Stimulated activated CD4-positive, alpha-beta T cell treated with anti-CD3 and anti-CD28 coated beads, Interleukin-4, amount 100 ng/mL, for 1 hour (primary cell): ENCODE measurements at regions not wholly inside any gene's neighbourhood (a gene's known extent, or its start where the extent isn't known, plus 50 kb on each side); places are given as distances from the start of the nearest gene placed in this dataset.
"Not testable (repeated sequence)": the region's sequence is repeated elsewhere in the genome, so short reads cannot be mapped to it uniquely, and the experiment has no call there.

Experiments
- DNase-seq: peaks from one replicate; pipeline ENCODE4 v3.0.0-alpha.2; 2020

- DNase-seq = no peak
Observed at GRCh38 chr12:97005174-97005573, 98.1 kb downstream of the NEDD1 start.

DNA sequence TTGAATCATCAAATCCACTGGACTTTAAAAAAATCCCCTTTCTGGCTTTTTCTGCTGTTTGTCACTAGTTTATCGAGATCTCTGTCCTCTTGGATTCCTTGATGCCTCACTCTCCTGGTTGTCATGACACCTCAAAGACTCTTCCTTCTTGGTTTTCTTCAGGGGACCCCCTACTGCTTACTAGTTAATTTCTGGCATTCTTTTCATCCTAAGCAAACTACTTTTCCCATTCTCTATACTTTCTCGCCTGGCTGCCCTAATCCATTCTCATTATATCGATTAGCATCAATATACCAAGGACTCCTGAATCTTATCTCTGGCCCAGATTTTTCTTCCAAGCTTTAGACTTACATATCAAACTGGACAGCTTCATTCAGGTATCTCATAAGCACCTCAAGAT is 98.6 kb downstream of the NEDD1 start:
- DNase-seq = no peak

GRCh38 chr12:97006585-97006984 is 99.5 kb downstream of the NEDD1 start:
- DNase-seq = no peak

DNA sequence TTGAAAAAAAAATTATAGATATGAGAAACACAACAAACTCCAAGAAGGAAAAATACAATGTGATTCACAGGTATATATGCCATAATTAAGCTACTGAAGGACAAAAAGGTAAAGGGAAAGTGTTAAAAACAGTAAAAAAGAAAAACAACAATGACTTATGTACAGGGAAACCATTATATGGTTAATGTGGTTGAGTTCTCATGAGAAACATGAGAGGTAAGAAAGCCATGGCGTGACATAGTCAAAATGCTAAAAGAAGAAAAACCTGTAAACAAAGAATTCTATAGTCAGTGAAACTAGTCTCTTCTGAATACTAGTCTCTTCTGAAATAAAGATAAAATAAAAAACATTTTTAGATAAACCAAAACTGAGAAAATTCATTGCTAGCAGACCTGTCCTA is 109.1 kb downstream of the NEDD1 start:
- DNase-seq = no peak

DNA sequence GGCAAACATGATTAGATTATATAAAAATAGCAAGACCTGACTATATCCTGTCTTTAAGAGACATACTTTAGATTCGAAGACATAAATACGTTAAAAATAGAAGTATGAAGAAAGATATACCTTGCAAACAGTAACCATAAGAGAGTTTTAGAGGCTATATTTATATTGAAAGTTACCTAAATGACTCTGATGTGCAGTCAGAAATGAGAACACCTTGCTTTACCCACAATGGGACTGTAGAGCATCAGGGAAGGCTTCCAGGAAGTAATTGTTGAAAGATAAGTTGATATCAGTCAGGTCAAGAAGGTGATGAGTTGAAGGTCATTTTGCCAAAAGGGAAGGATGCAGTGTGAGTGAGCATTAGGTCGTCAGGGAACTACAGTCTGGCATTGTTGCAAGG is 110.2 kb downstream of the NEDD1 start:
- no peak for DNase-seq

DNA sequence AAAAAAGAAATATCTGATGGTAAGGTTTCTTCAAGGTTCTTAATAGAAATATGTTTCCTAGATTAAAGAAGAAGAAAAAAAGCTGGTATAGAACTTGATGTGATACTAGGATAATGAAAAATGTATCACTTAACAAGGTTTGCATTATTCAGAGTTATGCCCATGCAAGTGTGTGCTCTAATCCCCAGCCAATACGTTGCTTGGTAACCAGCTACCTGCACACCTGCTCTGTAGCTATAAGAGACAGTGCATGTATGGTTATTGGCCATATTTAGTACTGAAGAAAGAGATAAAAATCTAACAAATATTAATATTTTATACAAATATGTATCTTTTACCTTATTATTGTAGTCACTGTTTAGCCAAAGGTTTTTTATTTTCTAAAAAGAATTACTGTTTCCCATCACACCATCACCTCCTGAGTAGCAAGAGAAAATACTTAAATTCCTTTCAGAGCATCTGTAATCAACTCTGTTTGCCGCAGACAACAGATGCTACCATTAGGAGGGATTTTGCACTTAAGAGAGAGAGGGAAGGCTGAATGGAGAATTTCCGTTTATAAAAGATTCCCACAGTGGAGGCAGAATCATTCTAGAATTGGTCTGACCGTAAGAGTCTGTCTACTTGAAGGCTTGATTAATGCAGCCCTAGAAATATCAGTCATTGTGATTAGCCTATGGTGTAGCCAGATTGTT is 115.6 kb downstream of the NEDD1 start:
- DNase-seq = no peak

DNA sequence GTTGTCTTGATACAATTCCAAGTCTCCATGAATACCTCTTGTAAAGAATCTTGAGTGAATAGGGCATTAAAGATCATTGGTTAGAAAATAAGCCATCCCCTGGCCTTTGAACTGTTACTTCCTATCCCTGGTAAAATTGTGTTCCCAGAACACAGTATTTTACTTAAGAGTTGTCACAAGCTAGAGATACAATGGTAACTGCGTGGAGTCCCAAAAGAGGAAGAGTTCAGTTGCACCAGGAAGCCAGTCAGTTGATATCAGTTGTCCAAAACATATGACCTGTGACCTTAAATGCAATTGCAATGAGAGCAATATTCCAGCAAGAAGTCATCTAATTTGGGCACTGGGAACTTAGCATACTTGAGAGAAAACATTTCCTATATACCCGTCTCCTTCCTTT is 117.3 kb downstream of the NEDD1 start:
- DNase-seq = no peak

GRCh38 chr12:97026901-97027300 is 119.8 kb downstream of the NEDD1 start:
- DNase-seq = no peak

DNA sequence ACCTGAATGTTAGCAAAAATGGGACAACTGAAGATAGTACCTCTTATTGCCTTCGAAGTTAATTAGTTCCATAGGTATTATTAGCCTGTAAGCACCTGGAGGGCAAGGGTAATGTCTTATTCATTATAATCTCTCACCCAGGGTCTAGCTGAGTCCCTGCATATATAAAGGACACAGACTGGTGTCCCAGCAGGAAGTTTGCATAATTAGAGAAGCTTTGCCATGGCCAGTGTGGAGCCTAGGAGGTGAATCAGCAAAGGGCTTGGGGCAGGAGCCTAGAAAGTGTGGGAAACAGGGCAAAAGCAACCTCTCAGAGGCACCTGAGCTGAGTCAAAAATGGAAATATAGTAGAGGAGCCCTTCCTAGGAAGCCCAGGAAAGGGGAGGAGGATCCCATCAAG is 120.4 kb downstream of the NEDD1 start:
- DNase-seq = no peak

DNA sequence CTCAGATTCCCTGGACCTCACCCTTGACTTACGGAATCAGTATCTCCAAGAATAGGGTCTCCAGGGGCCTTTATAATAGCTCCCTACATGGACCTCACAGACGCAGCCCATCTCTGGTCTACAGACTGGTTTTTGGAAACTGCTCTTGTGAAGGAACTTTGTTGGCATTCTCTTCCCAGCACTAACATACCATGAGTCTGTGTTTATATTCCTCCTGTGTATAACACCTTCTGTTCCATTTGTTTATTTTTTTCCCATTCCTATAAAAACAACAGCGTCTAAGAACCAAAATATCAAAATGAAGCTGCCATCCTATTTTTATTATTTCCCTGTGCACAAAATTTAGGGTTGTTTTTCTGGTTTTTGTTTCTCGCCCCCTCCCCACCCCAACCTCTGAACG is 131.1 kb downstream of the NEDD1 start:
- no peak for DNase-seq

DNA sequence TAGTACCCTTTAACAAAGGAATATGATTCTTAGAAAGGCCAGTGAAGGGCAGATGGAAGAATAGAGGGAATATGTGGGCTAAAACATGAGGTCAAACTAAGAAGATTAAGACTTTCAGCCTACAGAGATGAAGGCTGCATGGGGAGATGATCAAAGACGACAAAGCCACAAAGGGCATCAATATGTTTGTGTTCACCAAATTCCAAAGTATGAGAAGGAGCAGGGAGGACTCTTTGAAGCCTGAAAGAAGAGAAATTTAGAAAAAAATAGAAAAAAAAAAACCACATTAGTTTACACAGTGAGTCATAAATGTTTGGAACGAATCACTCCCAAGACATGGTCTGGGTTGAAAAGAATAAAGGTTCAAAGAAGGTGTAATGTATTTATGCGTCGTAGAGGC is 131.8 kb downstream of the NEDD1 start:
- DNase-seq = no peak

DNA sequence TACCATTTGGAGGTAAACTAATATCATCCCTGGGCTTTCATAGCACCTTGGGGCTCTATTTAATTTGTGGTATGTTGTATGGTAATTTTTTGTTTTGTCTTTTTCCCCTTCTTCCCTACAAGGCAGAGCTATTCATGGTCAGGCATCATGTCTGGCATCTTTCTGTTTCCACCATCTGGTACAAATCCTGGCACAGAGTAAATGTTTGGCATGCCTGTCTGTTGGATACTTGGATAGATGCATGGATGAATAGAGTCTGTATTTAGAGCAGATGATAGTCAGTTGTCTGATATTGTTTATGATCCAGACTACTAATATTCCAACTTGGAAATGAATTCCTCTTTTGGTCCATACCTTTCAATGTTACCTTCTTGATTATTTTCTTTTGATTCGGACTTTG is 139.8 kb downstream of the NEDD1 start:
- no peak for DNase-seq

- no peak for DNase-seq
Observed at GRCh38 chr12:97047361-97047760, 140.3 kb downstream of the NEDD1 start.

DNA sequence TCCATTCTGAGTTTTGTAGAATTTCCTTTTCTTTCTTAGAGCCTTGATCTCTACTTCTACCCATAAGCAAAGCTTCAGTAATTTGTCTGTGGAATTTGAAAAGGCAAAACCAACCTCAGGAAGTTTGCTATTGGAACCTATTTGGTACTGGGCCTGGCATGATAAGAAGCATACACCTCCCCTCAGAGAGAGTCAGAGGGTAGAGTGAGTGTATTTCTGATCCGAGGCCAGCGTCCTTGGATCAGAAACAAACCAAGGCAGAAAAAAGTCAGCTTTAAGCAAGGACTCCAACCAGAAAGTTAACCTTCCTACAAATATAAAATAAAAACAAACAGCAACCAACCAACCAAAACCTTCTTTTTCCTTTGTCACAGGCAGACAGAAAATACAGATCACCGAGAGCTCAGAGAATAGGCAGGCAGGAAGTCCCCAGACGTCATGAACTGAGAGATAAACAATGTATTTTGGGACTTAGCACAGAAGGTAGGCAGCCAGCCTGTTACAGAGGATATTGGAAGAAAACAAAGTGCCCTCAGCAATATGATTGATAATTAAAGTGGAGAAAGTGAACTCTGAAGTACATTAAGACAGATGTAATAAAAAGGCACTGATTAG is 141.5 kb downstream of the NEDD1 start:
- DNase-seq = no peak

DNA sequence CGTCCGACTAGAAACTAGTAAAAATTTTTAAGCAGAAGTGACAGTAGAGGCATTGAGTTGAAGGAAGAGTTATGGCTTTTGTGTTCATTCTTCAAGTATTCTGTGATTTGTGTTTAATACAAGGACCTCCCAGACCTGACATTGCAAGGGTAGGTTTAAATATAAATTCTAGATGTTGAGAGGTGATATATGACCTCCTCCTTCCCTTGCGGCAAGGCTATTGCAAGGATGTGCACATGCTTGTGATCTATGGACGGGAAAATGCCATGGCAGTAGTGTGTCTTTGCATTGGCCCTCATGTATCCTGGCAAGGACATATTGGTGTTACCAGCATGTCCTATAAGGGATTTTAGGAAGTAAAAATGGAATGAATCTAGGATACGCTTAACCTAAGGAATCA is 143.5 kb downstream of the NEDD1 start:
- DNase-seq = no peak

- no peak for DNase-seq
Observed at GRCh38 chr12:97051341-97051740, 144.3 kb downstream of the NEDD1 start.

DNA sequence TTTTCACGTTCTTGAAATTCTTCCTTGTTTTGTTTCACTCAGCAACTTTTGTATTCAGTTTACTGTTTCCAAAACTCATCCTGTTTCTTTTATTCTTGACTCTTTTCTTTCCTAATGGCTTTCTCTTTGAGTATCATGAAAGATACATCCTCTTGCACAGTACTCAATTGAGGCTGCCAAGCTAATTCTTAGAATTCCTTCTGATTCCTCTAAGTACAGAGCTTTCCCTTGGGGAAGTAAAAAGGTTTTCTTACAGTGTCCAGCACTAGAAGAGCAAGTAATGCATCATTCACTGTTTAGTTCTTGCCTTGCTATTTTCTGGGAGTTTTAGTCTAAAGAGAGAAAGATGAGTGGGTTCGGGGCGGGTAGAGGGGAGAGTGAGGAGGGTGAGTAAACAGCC is 154.1 kb downstream of the NEDD1 start:
- no peak for DNase-seq

GRCh38 chr12:97063292-97063935 is 156.4 kb downstream of the NEDD1 start:
- no peak for DNase-seq

DNA sequence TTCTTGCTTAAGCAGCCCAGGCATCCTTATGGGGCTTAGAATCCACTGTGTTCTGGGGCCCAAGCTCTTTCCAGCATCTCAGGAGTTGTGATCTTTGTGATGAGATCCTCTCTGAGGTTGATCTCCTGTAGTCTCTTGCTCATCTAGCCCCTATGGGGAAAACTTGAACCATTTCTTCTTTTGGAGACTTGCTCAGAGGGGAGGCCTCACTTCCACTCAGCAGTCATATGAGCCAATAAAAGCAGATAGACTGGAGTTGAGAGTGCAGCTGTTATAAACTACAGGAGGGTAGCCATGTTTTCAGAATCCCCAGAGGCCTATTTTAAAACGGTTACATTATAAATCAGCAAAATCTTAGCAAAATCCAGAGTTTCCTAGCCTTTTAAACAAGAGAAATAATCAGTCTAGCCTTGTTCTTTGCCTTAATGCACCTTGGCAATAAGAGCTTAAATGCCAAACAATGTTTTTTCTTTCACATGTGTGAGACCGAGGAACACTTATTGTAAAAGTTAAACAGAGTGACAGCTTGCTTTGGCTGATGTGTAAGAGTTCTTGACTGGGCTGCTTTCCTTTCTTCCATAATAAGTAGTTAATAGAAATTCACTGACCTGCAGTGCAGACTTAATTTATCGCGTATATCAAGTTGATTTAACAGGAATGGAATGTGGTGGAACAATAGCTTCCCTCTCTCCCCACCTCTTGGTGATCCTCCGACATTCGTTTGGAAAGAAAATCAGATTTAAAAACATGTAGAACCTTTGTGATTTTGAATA is 168.3 kb downstream of the NEDD1 start:
- no peak for DNase-seq

- DNase-seq = no peak
Observed at GRCh38 chr12:97075934-97076630, 169.0 kb downstream of the NEDD1 start.

- DNase-seq = not testable (repeated sequence)
Observed at GRCh38 chr12:97076912-97077311, 169.9 kb downstream of the NEDD1 start.

DNA sequence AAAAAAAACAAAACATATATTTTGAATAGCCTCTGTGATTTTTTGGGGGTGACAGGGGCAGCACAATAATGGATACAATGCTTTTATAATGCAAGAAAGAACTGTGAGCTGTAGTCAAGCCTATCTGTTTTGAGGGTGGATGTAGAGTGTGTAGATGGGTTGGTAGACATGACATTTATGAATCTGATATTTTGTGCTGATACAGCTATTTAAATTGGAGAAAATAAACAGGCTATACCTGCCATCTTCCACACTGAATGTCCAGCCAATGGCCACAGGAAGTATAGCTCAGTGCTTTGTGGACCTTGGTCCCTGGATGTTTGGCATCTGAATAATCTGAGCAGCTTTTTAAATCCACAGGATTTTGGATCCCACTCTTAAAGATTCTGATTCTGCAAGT is 175.0 kb downstream of the NEDD1 start:
- no peak for DNase-seq

DNA sequence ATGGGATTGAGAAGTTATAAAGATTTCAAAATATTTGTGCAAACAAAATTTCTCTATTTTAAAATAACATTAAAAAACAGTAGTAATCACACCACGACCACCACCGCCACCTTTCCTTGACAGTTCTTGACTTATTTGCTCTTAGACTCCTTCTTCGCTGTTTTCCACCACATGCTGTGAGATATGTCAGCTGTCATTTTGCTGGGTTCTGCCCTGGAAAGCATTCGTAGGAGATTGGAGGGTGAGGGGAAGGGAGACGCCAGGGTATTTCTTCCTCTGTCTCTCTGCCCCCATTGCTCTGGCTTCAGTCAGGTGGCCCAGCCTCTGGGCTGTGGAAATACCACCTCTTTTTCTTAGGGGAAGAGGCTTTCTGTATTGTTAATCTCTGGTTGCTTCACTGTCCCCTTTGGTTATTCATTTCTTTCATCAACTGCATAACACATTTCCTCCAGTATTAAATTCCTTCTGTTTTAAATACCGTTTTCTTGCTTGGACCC is 186.2 kb downstream of the NEDD1 start:
- DNase-seq = no peak
